ENCODE measurements at regions not wholly inside any gene's neighbourhood (a gene's known extent, or its start where the extent isn't known, plus 50 kb on each side); places are given as distances from the start of the nearest gene placed in this dataset.

DNA sequence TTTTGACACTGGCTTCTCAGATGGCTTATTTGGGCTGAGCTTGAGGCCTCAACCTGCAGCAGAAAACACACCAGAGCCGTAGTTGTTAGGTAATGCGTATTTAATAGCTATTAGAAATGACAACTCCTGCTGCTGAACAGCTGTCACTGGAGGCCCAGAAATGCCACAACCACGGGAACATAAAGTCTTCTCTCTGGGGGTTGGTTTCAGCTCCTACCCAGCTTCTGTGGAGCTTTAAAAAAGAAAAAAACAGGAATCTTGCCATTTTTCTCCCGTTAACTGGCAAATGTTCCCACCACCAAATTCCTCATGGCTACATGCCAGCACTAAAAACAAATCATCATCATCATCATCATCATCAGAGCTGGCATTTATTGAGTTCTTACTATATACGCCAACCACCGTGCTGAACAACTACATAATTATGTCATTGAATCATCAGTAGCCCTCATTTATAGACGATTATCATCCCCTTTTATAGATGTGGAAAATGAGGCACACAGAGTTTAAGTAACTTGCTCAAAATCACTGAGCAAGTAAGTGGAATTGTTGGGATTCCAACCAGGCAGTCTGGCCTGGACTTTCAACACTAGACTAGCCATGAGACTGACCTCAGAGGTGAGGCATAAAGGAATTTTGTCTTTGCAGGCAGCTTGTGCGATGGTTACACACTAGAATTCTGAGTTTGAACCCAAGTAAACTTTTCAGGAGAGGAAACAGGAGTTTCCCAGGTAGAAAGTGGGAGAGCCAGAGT lies 185.3 kb upstream of the WWC1 start:
- H3K9me3 Mint-ChIP-seq (ENCODE audit: low read depth), result no peaks in the 10 kb centered on the region
- peaks cover 15% of the 10 kb centered on the region for H3K4me1 Mint-ChIP-seq (ENCODE audit: low read depth)
- no peak for TF ChIP-seq CTCF (IDR thresholded peaks at IDR 0.05; ENCODE audit: unreplicated experiment)
- no peak overlapping the region for H3K4me3 Mint-ChIP-seq (ENCODE audit: low read depth)
- H3K27me3 Mint-ChIP-seq, result peaks cover 4% of the 10 kb centered on the region
- H3K27ac Mint-ChIP-seq, result peak overlapping the region; percentile 43
- no peaks in the 10 kb centered on the region for H3K36me3 Mint-ChIP-seq (ENCODE audit: insufficient read depth)
- DNase-seq (ENCODE audit: low spot score, unreplicated experiment), result no peak

- H3K9me3 Mint-ChIP-seq (ENCODE audit: low read depth), result no peaks in the 10 kb centered on the region
- H3K4me3 Mint-ChIP-seq (ENCODE audit: low read depth), result no peak overlapping the region
- no peak for DNase-seq (ENCODE audit: low spot score, unreplicated experiment)
- H3K36me3 Mint-ChIP-seq (ENCODE audit: insufficient read depth), result no peaks in the 10 kb centered on the region
- peaks cover 15% of the 10 kb centered on the region for H3K4me1 Mint-ChIP-seq (ENCODE audit: low read depth)
- H3K27ac Mint-ChIP-seq, result no peak overlapping the region
- TF ChIP-seq CTCF (IDR thresholded peaks at IDR 0.05; ENCODE audit: unreplicated experiment), result no peak
- peaks cover 4% of the 10 kb centered on the region for H3K27me3 Mint-ChIP-seq
Observed at GRCh38 chr5:168109441-168109840, 182.0 kb upstream of the WWC1 start.

DNA sequence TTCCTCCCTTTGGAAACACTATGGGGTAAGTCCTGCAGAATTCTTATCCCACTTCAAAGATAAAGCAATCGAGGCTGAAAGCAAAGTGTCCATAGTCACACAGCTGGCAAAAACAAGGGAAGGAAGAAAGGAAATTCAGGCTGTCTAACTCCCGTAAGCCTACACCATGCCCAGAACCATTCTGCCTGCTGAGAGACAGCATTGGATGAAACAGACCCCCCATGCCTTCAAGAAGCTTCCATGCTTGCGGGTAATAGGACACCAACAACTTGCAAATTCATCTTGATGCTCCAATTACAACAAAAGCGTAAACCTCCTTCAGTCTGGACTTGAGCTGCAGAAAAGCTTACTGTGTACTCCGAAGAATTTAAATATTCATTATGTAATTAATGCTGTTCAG lies 181.1 kb upstream of the WWC1 start:
- Mint-ChIP-seq H3K4me3 (ENCODE audit: low read depth) (no peak overlapping the region), H3K9me3 (ENCODE audit: low read depth) (no peaks in the 10 kb centered on the region), H3K27me3 (peaks cover 4% of the 10 kb centered on the region), H3K27ac (no peak overlapping the region), H3K4me1 (ENCODE audit: low read depth) (peaks cover 7% of the 10 kb centered on the region), H3K36me3 (ENCODE audit: insufficient read depth) (no peaks in the 10 kb centered on the region)
- no peak for TF ChIP-seq CTCF (IDR thresholded peaks at IDR 0.05; ENCODE audit: unreplicated experiment)
- no peak for DNase-seq (ENCODE audit: low spot score, unreplicated experiment)

DNA sequence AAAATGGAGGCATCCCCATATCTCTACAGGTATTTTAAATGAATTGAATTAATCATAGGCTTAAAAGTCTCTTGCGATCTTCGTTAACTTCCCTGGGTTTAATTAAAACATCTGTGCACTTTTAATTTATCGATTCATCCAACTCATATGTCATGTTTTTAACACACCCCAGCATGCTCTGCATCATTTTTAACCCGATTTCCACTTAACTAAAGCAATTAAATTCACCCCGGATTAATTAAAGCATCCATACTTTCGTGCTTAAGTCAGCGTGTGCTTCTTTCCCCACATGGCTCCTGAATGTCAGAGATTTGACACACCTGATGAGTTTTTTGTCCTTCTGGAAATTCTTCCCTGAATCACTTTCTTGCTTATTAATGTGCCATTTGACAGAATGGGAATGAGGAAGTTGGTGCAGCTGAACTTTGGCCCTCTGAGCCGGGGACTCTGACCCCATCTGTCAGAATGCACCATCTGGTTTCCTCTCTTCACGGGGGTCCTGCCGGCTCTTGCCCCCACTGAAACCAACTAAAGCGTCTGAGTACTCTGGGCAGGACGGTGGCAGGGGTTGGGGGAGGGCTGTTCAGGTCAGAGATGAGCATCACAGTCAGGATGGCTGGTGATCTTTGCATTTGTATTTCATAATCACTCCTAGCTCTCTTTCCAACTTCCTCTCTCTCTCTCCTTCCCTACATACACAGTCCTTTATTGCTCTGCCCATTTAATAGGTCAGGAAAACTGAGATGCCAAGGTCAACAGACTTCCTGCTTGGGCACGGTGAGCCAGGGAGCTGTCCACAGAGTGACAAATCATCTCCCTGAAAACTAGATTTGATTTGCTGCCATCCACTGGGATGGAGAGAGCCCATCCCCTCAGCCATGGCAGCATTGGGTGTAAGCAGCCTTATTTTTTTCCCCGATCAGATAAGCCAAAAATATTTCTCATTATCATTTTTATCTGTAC lies 180.3 kb upstream of the WWC1 start:
- Mint-ChIP-seq H3K27ac (no peak overlapping the region), H3K4me3 (ENCODE audit: low read depth) (no peak overlapping the region), H3K27me3 (peaks cover 4% of the 10 kb centered on the region), H3K4me1 (ENCODE audit: low read depth) (peaks cover 4% of the 10 kb centered on the region), H3K9me3 (ENCODE audit: low read depth) (no peaks in the 10 kb centered on the region), H3K36me3 (ENCODE audit: insufficient read depth) (no peaks in the 10 kb centered on the region)
- no peak for DNase-seq (ENCODE audit: low spot score, unreplicated experiment)
- TF ChIP-seq CTCF (IDR thresholded peaks at IDR 0.05; ENCODE audit: unreplicated experiment), result no peak

DNA sequence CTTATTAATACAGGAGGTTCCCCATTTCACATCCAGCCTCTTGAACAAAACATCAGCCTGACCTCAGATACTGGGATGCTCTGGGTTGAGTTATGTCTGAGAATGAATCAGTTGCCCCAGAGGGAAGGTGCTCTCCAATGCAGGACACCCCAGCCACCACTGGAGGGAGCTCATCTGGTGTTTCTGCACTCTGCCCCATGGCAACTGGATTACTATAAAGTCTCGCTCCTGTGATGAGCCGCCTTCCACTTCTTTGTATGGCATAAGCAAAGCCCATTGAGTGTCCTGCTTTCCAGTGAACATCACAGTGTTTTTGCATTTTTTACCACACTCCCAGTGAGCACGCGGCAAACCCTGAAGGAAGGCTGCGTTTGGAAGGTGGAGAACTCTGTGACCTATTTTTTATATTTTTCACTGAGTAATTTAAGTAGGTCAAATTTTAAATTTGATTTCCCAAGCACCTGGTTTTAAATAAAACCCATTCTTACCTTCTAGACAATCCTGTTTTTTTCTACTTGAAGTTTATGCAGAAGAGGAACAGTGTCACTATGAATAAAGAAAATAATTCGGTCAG lies 176.9 kb upstream of the WWC1 start:
- H3K4me1 Mint-ChIP-seq (ENCODE audit: low read depth), result peaks cover 6% of the 10 kb centered on the region
- H3K27me3 Mint-ChIP-seq, result no peaks in the 10 kb centered on the region
- H3K9me3 Mint-ChIP-seq (ENCODE audit: low read depth), result no peaks in the 10 kb centered on the region
- no peaks in the 10 kb centered on the region for H3K36me3 Mint-ChIP-seq (ENCODE audit: insufficient read depth)
- DNase-seq (ENCODE audit: low spot score, unreplicated experiment), result peak; percentile 23
- peak; percentile 66 for TF ChIP-seq CTCF (IDR thresholded peaks at IDR 0.05; ENCODE audit: unreplicated experiment)
- H3K4me3 Mint-ChIP-seq (ENCODE audit: low read depth), result no peak overlapping the region
- H3K27ac Mint-ChIP-seq, result no peak overlapping the region
